DMS79 (cell line): ENCODE measurements at regions not wholly inside any gene's neighbourhood (a gene's known extent, or its start where the extent isn't known, plus 50 kb on each side); places are given as distances from the start of the nearest gene placed in this dataset.
A peak's percentile ranks its signal among the peaks of the same experiment; 100 is the strongest.

ENCODE experiments used
- DNase-seq: peaks from one replicate; lab custom pipeline; 2025; lab: John Stamatoyannopoulos, UW

- no peak for DNase-seq
These were observed 68.2 kb downstream of the MFAP3 start for GRCh38 chr5:154107010-154107409.

GRCh38 chr5:154107756-154108155 lies 69.0 kb downstream of the MFAP3 start:
- DNase-seq: no peak

GRCh38 chr5:154109416-154110106 lies 70.8 kb downstream of the MFAP3 start:
- no peak for DNase-seq

- DNase-seq: no peak
These were observed 71.3 kb downstream of the MFAP3 start for GRCh38 chr5:154110107-154110453.

GRCh38 chr5:154110716-154111115 lies 71.9 kb downstream of the MFAP3 start:
- DNase-seq: no peak

GRCh38 chr5:154111214-154111613 lies 72.4 kb downstream of the MFAP3 start:
- no peak for DNase-seq

- peak; percentile 76 for DNase-seq
These were observed 73.5 kb downstream of the MFAP3 start for GRCh38 chr5:154112255-154112654.

- DNase-seq: no peak
These were observed 75.2 kb upstream of the GALNT10 start for GRCh38 chr5:154115291-154115690.

GRCh38 chr5:154117050-154117449 lies 73.5 kb upstream of the GALNT10 start:
- peak; percentile 30 for DNase-seq

GRCh38 chr5:154117930-154118329 lies 72.6 kb upstream of the GALNT10 start:
- no peak for DNase-seq

- DNase-seq: peak; percentile 92
These were observed 72.1 kb upstream of the GALNT10 start for GRCh38 chr5:154118385-154118784.

GRCh38 chr5:154118893-154119336 lies 71.6 kb upstream of the GALNT10 start:
- peak; percentile 92 for DNase-seq

- DNase-seq: no peak
These were observed 61.5 kb upstream of the GALNT10 start for GRCh38 chr5:154129013-154129412.

GRCh38 chr5:154129921-154130320 lies 60.6 kb upstream of the GALNT10 start:
- no peak for DNase-seq

- DNase-seq: no peak
These were observed 58.7 kb upstream of the GALNT10 start for GRCh38 chr5:154131817-154132216.

GRCh38 chr5:154132718-154133307 lies 57.7 kb upstream of the GALNT10 start:
- no peak for DNase-seq

GRCh38 chr5:154133591-154133990 lies 56.9 kb upstream of the GALNT10 start:
- no peak for DNase-seq

GRCh38 chr5:154134499-154134898 lies 56.0 kb upstream of the GALNT10 start:
- DNase-seq: no peak

- DNase-seq: no peak
These were observed 55.3 kb upstream of the GALNT10 start for GRCh38 chr5:154135125-154135817.

GRCh38 chr5:154136141-154136540 lies 54.4 kb upstream of the GALNT10 start:
- no peak for DNase-seq

- DNase-seq: no peak
These were observed 51.8 kb upstream of the GALNT10 start for GRCh38 chr5:154138701-154139100.

GRCh38 chr5:154140381-154140780 lies 50.2 kb upstream of the GALNT10 start:
- DNase-seq: no peak
